Anterior cingulate cortex (tissue), 58 donors: ENCODE measurements at regions not wholly inside any gene's neighbourhood (a gene's known extent, or its start where the extent isn't known, plus 50 kb on each side); places are given as distances from the start of the nearest gene placed in this dataset.
"Not testable (repeated sequence)": the region's sequence is repeated elsewhere in the genome, so short reads cannot be mapped to it uniquely, and the experiment has no call there.

Experiments used
- DNase-seq, 58 donors: peaks; one replicate each; lab custom pipeline; 2025; lab: John Stamatoyannopoulos, UW

GRCh38 chrX:52261125-52261462, 76.4 kb downstream of the MAGED4 start:
- no peak for DNase-seq

GRCh38 chrX:52261463-52262194, 76.9 kb downstream of the MAGED4 start:
- peak; percentile 48 to 97 (median 86) for DNase-seq

GRCh38 chrX:52262195-52262546, 77.5 kb downstream of the MAGED4 start:
- peak in 6 of 58 donors; percentile 3 to 43 (median 35) for DNase-seq

- DNase-seq, result no peak
Observed at GRCh38 chrX:52263417-52263816, 78.7 kb downstream of the MAGED4 start.

- no peak for DNase-seq
Observed at GRCh38 chrX:52265713-52266112, 81.0 kb downstream of the MAGED4 start.

- not testable (repeated sequence) for DNase-seq
Observed at GRCh38 chrX:52268502-52268901, 83.8 kb downstream of the MAGED4 start.

- DNase-seq, result no peak
Observed at GRCh38 chrX:52270453-52271116, 85.9 kb downstream of the MAGED4 start.

GRCh38 chrX:52271206-52271605, 86.5 kb downstream of the MAGED4 start:
- DNase-seq, result no peak

- no peak for DNase-seq
Observed at GRCh38 chrX:52277666-52278065, 91.2 kb upstream of the XAGE2 start.

- DNase-seq, result no peak
Observed at GRCh38 chrX:52280812-52281211, 88.0 kb upstream of the XAGE2 start.

- no peak for DNase-seq
Observed at GRCh38 chrX:52284865-52285264, 84.0 kb upstream of the XAGE2 start.

GRCh38 chrX:52298968-52299367, 69.9 kb upstream of the XAGE2 start:
- not testable (repeated sequence) for DNase-seq

GRCh38 chrX:52308532-52308931, 60.3 kb upstream of the XAGE2 start:
- DNase-seq, result not testable (repeated sequence)
